ENCODE measurements at regions not wholly inside any gene's neighbourhood (a gene's known extent, or its start where the extent isn't known, plus 50 kb on each side); places are given as distances from the start of the nearest gene placed in this dataset.
A peak's percentile ranks its signal among the peaks of the same experiment; 100 is the strongest.

GRCh38 chr5:72040513-72040912 lies 66.8 kb upstream of the MAP1B start:
- Histone ChIP-seq H3K79me1 (ENCODE audit: low read length) (peaks cover 6% of the 10 kb centered on the region), H2AFZ (ENCODE audit: insufficient read depth, low read length, poor library complexity) (no peak overlapping the region), H3K27ac (ENCODE audit: low read depth, low read length) (no peak overlapping the region), H3K4ac (ENCODE audit: low read depth, low read length) (no peak overlapping the region), H3K4me2 (ENCODE audit: low read length) (no peak overlapping the region), H3K14ac (ENCODE audit: low read length) (no peak overlapping the region), H4K12ac (ENCODE audit: low read depth, low read length) (no peak overlapping the region), H4K91ac (ENCODE audit: low read depth, low read length) (no peak overlapping the region), H2BK5ac (ENCODE audit: low read depth, low read length, poor library complexity) (no peak overlapping the region), H2BK12ac (ENCODE audit: low read length) (peak overlapping the region; percentile 36), H3K4me1 (ENCODE audit: control insufficient read depth in 1 of 2, insufficient read depth in 2 of 2, low read length in 2 of 2) (peaks cover 10 to 19% of the 10 kb centered on the region in 2 experiments), H2AK5ac (ENCODE audit: low read length) (no peak overlapping the region), H2BK120ac (ENCODE audit: insufficient read depth, low read length, poor library complexity) (no peak overlapping the region), H3K4me3 (ENCODE audit: low read depth, low read length) (no peak overlapping the region), H3K27me3 (ENCODE audit: insufficient read depth, low read length) (peaks cover 2% of the 10 kb centered on the region), H3K18ac (ENCODE audit: low read length) (no peak overlapping the region), H3K9me3 (ENCODE audit: insufficient read depth, low read depth, low read length) (no peaks in the 10 kb centered on the region), H3K36me3 (ENCODE audit: control insufficient read depth in 1 of 2, insufficient read depth in 2 of 2, low read length in 2 of 2) (no peaks in the 10 kb centered on the region), H4K8ac (ENCODE audit: low read depth, low read length) (no peak overlapping the region), H3K79me2 (ENCODE audit: control insufficient read depth, insufficient read depth, low read length, poor library complexity) (no peaks in the 10 kb centered on the region), H3K9ac (ENCODE audit: low read length) (no peak overlapping the region), H3K23ac (ENCODE audit: low read length) (no peak overlapping the region)
- no peak for DNase-seq

GRCh38 chr5:72041654-72042053 lies 65.6 kb upstream of the MAP1B start:
- Histone ChIP-seq H4K12ac (ENCODE audit: low read depth, low read length) (no peak overlapping the region), H3K4me2 (ENCODE audit: low read length) (no peak overlapping the region), H3K79me1 (ENCODE audit: low read length) (peaks cover 3% of the 10 kb centered on the region), H3K27me3 (ENCODE audit: insufficient read depth, low read length) (peaks cover 2% of the 10 kb centered on the region), H2AK5ac (ENCODE audit: low read length) (no peak overlapping the region), H3K9me3 (ENCODE audit: insufficient read depth, low read depth, low read length) (no peaks in the 10 kb centered on the region), H3K9ac (ENCODE audit: low read length) (no peak overlapping the region), H3K23ac (ENCODE audit: low read length) (no peak overlapping the region), H3K14ac (ENCODE audit: low read length) (no peak overlapping the region), H2BK120ac (ENCODE audit: insufficient read depth, low read length, poor library complexity) (no peak overlapping the region), H4K91ac (ENCODE audit: low read depth, low read length) (no peak overlapping the region), H4K8ac (ENCODE audit: low read depth, low read length) (no peak overlapping the region), H2AFZ (ENCODE audit: insufficient read depth, low read length, poor library complexity) (no peak overlapping the region), H2BK12ac (ENCODE audit: low read length) (no peak overlapping the region), H2BK5ac (ENCODE audit: low read depth, low read length, poor library complexity) (no peak overlapping the region), H3K27ac (ENCODE audit: low read depth, low read length) (no peak overlapping the region), H3K79me2 (ENCODE audit: control insufficient read depth, insufficient read depth, low read length, poor library complexity) (no peaks in the 10 kb centered on the region), H3K4ac (ENCODE audit: low read depth, low read length) (no peak overlapping the region), H3K36me3 (ENCODE audit: control insufficient read depth in 1 of 2, insufficient read depth in 2 of 2, low read length in 2 of 2) (no peaks in the 10 kb centered on the region), H3K18ac (ENCODE audit: low read length) (no peak overlapping the region), H3K4me1 (ENCODE audit: control insufficient read depth in 1 of 2, insufficient read depth in 2 of 2, low read length in 2 of 2) (peaks cover 10 to 15% of the 10 kb centered on the region in 2 experiments), H3K4me3 (ENCODE audit: low read depth, low read length) (no peak overlapping the region)
- no CpG with 5 or more reads among the region's 2 CpGs for WGBS (ENCODE audit: extremely low coverage, insufficient coverage, insufficient read length)
- DNase-seq: no peak

- H3K79me2 ChIP-seq (ENCODE audit: control insufficient read depth, insufficient read depth, low read length, poor library complexity): no peaks in the 10 kb centered on the region
- no CpG with 5 or more reads among the region's 1 CpG for WGBS (ENCODE audit: extremely low coverage, insufficient coverage, insufficient read length)
Observed at GRCh38 chr5:72042097-72042496, 65.2 kb upstream of the MAP1B start.

GRCh38 chr5:72045692-72046091 lies 61.6 kb upstream of the MAP1B start:
- Histone ChIP-seq H3K9ac (ENCODE audit: low read length) (no peak overlapping the region), H4K8ac (ENCODE audit: low read depth, low read length) (no peak overlapping the region), H3K18ac (ENCODE audit: low read length) (no peak overlapping the region), H3K4me2 (ENCODE audit: low read length) (no peak overlapping the region), H2AK5ac (ENCODE audit: low read length) (no peak overlapping the region), H3K79me1 (ENCODE audit: low read length) (no peaks in the 10 kb centered on the region), H3K9me3 (ENCODE audit: insufficient read depth, low read depth, low read length) (no peaks in the 10 kb centered on the region), H3K4me3 (ENCODE audit: low read depth, low read length) (no peak overlapping the region), H3K79me2 (ENCODE audit: control insufficient read depth, insufficient read depth, low read length, poor library complexity) (no peaks in the 10 kb centered on the region), H3K27ac (ENCODE audit: low read depth, low read length) (no peak overlapping the region), H4K91ac (ENCODE audit: low read depth, low read length) (no peak overlapping the region), H3K27me3 (ENCODE audit: insufficient read depth, low read length) (peaks cover 2% of the 10 kb centered on the region), H2AFZ (ENCODE audit: insufficient read depth, low read length, poor library complexity) (no peak overlapping the region), H2BK5ac (ENCODE audit: low read depth, low read length, poor library complexity) (no peak overlapping the region), H4K12ac (ENCODE audit: low read depth, low read length) (no peak overlapping the region), H3K4me1 (ENCODE audit: control insufficient read depth in 1 of 2, insufficient read depth in 2 of 2, low read length in 2 of 2) (peaks cover 0 to under 1% of the 10 kb centered on the region in 2 experiments), H3K36me3 (ENCODE audit: control insufficient read depth in 1 of 2, insufficient read depth in 2 of 2, low read length in 2 of 2) (no peaks in the 10 kb centered on the region), H3K23ac (ENCODE audit: low read length) (no peak overlapping the region), H2BK120ac (ENCODE audit: insufficient read depth, low read length, poor library complexity) (no peak overlapping the region), H2BK12ac (ENCODE audit: low read length) (no peak overlapping the region), H3K4ac (ENCODE audit: low read depth, low read length) (no peak overlapping the region), H3K14ac (ENCODE audit: low read length) (no peak overlapping the region)
- DNase-seq: no peak
- WGBS (ENCODE audit: extremely low coverage, insufficient coverage, insufficient read length): no CpG with 5 or more reads among the region's 1 CpG

More at GRCh38 chr5:72042097-72042496, 65.2 kb upstream of the MAP1B start:
- Histone ChIP-seq H4K8ac (ENCODE audit: low read depth, low read length) (no peak overlapping the region), H3K18ac (ENCODE audit: low read length) (no peak overlapping the region), H2BK12ac (ENCODE audit: low read length) (no peak overlapping the region), H3K4me3 (ENCODE audit: low read depth, low read length) (no peak overlapping the region), H3K4me2 (ENCODE audit: low read length) (no peak overlapping the region), H2BK120ac (ENCODE audit: insufficient read depth, low read length, poor library complexity) (no peak overlapping the region), H3K4me1 (ENCODE audit: control insufficient read depth in 1 of 2, insufficient read depth in 2 of 2, low read length in 2 of 2) (peaks cover 8 to 13% of the 10 kb centered on the region in 2 experiments), H2AFZ (ENCODE audit: insufficient read depth, low read length, poor library complexity) (no peak overlapping the region), H4K12ac (ENCODE audit: low read depth, low read length) (no peak overlapping the region), H2BK5ac (ENCODE audit: low read depth, low read length, poor library complexity) (no peak overlapping the region), H3K27me3 (ENCODE audit: insufficient read depth, low read length) (peaks cover 2% of the 10 kb centered on the region), H4K91ac (ENCODE audit: low read depth, low read length) (no peak overlapping the region), H3K36me3 (ENCODE audit: control insufficient read depth in 1 of 2, insufficient read depth in 2 of 2, low read length in 2 of 2) (no peaks in the 10 kb centered on the region), H3K9ac (ENCODE audit: low read length) (no peak overlapping the region), H3K79me1 (ENCODE audit: low read length) (peaks cover 2% of the 10 kb centered on the region), H3K27ac (ENCODE audit: low read depth, low read length) (no peak overlapping the region), H3K14ac (ENCODE audit: low read length) (no peak overlapping the region), H3K4ac (ENCODE audit: low read depth, low read length) (no peak overlapping the region), H3K23ac (ENCODE audit: low read length) (no peak overlapping the region), H2AK5ac (ENCODE audit: low read length) (no peak overlapping the region), H3K9me3 (ENCODE audit: insufficient read depth, low read depth, low read length) (no peaks in the 10 kb centered on the region)
- DNase-seq: no peak

Measured in trophoblast cell (in vitro differentiated cells and primary cell).